ENCODE measurements at regions not wholly inside any gene's neighbourhood (a gene's known extent, or its start where the extent isn't known, plus 50 kb on each side); places are given as distances from the start of the nearest gene placed in this dataset.

DNA sequence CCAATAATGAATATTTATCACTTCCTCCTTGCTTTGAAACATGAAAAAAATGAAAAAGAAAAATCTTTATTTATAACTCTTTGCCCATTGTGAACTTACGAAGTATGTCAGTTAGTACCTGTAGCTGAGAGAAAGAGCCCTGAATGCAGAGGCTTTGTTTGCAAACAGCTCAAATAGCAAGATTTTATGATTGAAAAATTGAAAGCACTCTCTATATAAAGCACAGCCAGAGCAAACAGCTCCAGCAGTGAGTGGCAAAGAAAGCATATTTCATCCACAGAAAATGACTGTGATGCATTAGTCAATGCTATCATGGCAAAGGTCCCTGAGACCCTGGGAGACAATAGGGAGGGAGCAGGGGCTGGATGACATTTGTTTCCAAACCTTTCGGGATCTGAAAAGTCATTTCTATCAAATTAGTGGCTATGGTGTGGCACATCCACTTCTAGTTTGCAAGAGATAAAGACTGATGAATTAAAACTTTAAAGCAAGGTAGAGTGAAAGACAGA is 576.1 kb downstream of the OTOL1 start:
- Mint-ChIP-seq H3K27me3 (no peaks in the 10 kb centered on the region), H3K4me3 (no peak overlapping the region), H3K9me3 (peaks cover 11% of the 10 kb centered on the region), H3K27ac (no peak overlapping the region), H3K4me1 (ENCODE audit: low read depth) (no peaks in the 10 kb centered on the region), H3K36me3 (ENCODE audit: low read depth) (no peaks in the 10 kb centered on the region)

DNA sequence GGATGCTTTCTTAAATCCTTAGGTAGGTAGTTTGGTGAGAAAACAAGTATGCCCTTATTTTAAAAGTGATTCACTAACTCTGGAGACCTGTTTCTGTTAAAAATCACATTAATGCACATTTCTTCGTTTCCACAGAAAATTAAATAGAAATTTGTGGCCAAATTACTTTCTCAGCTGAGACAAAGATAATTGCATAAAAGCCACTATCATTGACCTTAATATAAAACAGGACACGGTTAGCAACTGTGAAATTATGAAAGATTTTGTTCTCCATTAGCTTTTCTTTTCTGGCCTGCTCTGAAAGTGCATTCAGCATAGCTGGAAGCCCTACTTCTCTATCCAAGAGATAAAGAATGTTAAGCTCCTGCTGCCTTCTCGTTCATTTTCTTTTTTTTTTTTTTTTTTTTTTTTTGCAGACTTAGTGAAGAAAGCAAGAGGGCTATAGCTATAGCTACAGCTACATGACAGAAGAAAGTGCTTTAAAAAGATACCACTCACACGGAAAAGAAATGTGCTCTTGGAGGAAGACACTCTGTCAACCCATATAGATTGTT is 576.9 kb downstream of the OTOL1 start:
- Mint-ChIP-seq H3K27me3 (no peaks in the 10 kb centered on the region), H3K9me3 (peaks cover 17% of the 10 kb centered on the region), H3K4me3 (no peak overlapping the region), H3K36me3 (ENCODE audit: low read depth) (no peaks in the 10 kb centered on the region), H3K27ac (no peak overlapping the region), H3K4me1 (ENCODE audit: low read depth) (no peaks in the 10 kb centered on the region)

DNA sequence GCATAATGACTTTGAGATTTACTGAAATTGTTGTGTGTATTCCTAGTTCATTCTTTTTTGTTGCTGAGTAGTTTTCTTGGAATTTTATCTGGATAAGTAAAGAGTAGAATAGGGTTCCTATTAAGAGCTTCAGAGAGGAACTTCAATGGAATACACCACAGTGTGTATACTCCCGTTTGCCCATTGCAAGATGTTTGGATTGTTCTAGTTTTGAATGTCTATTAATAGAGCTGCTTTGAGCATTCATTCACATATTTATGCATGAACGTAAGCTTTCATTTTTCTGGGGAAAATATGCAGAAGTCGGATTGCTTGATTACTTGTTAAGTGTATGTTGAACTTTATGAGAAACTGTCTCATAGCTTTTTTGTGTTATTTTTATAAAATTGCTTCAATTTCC is 580.5 kb downstream of the OTOL1 start:
- no peaks in the 10 kb centered on the region for H3K36me3 Mint-ChIP-seq (ENCODE audit: low read depth)
- H3K9me3 Mint-ChIP-seq, result peaks cover 11% of the 10 kb centered on the region
- H3K27ac Mint-ChIP-seq, result no peak overlapping the region
- no peak overlapping the region for H3K4me3 Mint-ChIP-seq
- H3K4me1 Mint-ChIP-seq (ENCODE audit: low read depth), result no peaks in the 10 kb centered on the region
- H3K27me3 Mint-ChIP-seq, result no peaks in the 10 kb centered on the region

DNA sequence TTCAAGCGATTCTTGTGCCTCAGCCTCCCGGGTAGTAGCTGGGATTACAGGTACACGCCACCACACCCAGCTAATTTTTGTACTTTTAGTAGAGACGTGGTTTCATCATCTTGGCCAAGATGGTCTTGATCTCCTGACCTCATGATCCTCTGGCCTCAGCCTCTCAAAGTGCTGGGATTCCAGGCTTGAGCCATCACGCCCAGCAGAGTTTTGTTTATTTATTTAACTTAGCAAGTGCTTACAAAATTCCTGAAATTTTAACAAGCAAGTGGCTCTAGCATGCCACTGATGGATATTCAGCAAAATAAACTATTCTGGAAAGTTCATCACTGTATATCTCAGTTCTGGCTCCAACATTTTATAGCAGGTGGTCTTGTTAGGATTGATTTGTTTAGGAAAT is 585.9 kb downstream of the OTOL1 start:
- H3K36me3 Mint-ChIP-seq (ENCODE audit: low read depth), result no peaks in the 10 kb centered on the region
- H3K4me1 Mint-ChIP-seq (ENCODE audit: low read depth), result no peaks in the 10 kb centered on the region
- H3K27me3 Mint-ChIP-seq, result no peaks in the 10 kb centered on the region
- no peak overlapping the region for H3K4me3 Mint-ChIP-seq
- H3K9me3 Mint-ChIP-seq, result peaks cover 8% of the 10 kb centered on the region
- no peak overlapping the region for H3K27ac Mint-ChIP-seq

DNA sequence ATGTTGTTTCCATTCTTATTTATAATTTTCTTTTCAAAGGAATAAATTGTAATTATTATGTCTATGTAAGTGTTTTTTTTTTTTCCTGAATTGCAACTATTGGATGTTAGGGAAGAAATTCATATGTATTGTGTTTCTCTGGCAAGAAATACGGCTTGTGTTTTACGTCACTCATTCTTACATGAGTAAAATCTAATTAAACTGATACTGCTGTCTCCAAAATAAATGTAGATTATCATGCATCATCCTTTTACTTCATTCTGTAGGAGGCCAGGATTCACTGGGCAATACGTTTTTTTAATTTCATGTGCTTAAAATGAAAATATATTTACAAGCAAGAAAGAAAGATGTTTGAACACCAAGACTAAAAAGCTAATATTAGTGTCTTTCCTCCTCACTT is 590.8 kb downstream of the OTOL1 start:
- Mint-ChIP-seq H3K9me3 (peaks cover 4% of the 10 kb centered on the region), H3K4me3 (no peak overlapping the region), H3K36me3 (ENCODE audit: low read depth) (no peaks in the 10 kb centered on the region), H3K4me1 (ENCODE audit: low read depth) (no peaks in the 10 kb centered on the region), H3K27ac (no peak overlapping the region), H3K27me3 (no peaks in the 10 kb centered on the region)

DNA sequence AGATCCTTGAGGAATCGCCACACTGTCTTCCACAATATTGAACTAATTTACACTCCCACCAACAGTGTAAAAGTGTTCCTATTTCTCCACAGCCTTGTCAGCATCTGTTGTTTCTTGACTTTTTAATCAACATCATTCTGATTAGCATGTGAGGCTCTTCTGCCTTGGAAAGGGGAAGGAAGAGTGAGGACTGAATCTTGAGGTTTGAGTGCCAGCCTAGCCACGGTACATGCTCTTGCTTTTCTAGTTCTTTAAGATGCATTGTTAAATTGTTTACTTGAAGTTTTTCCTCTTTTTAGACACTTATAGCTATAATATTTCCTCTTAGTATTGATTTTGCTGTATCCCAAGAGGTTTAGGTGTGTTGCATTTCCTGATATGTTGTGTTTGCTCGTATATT is 596.1 kb downstream of the OTOL1 start:
- Mint-ChIP-seq H3K4me1 (ENCODE audit: low read depth) (no peaks in the 10 kb centered on the region), H3K4me3 (no peak overlapping the region), H3K36me3 (ENCODE audit: low read depth) (no peaks in the 10 kb centered on the region), H3K9me3 (peaks cover 13% of the 10 kb centered on the region), H3K27ac (no peak overlapping the region), H3K27me3 (no peaks in the 10 kb centered on the region)

DNA sequence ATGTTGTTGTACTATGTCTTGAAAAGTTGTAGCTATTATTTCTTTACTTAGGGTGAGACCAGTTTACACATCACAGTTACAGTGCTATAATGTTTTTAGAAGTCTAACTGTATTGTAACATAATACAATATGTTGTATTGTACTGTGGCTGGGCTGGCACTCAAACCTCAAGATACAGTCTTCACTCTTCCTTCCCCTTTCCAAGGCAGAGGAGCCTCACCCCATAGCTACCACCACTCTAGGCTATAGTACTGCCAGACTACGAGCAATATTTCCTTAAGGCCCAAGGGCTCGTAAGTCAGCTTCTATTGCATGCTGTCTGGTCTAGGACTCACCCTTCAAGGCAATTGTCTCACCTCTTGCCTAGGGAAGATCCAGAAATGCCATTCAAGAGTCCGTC is 597.7 kb downstream of the OTOL1 start:
- H3K9me3 Mint-ChIP-seq, result peaks cover 13% of the 10 kb centered on the region
- no peaks in the 10 kb centered on the region for H3K4me1 Mint-ChIP-seq (ENCODE audit: low read depth)
- H3K27ac Mint-ChIP-seq, result no peak overlapping the region
- H3K27me3 Mint-ChIP-seq, result no peaks in the 10 kb centered on the region
- H3K36me3 Mint-ChIP-seq (ENCODE audit: low read depth), result no peaks in the 10 kb centered on the region
- no peak overlapping the region for H3K4me3 Mint-ChIP-seq

DNA sequence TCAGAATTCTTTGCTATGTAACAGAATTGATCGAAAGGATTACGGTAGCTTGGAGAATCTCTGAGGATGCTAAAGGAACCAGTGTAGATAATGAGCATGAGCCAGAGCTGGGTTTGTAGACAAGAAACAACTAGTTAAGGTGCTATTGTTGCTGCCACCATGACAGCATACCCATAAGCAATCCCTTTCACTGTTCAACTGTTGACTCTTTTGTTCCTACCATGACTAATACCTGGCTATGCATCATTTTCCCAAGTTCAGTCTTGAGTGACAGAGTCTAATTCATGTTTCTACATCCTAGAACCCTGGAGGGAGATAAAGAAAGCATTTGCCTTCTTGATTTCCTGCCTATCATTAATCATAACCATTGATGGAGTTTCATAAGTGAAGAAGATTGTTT is 600.3 kb downstream of the OTOL1 start:
- Mint-ChIP-seq H3K36me3 (ENCODE audit: low read depth) (no peaks in the 10 kb centered on the region), H3K4me3 (no peak overlapping the region), H3K4me1 (ENCODE audit: low read depth) (no peaks in the 10 kb centered on the region), H3K27me3 (no peaks in the 10 kb centered on the region), H3K9me3 (peaks cover 12% of the 10 kb centered on the region), H3K27ac (no peak overlapping the region)

DNA sequence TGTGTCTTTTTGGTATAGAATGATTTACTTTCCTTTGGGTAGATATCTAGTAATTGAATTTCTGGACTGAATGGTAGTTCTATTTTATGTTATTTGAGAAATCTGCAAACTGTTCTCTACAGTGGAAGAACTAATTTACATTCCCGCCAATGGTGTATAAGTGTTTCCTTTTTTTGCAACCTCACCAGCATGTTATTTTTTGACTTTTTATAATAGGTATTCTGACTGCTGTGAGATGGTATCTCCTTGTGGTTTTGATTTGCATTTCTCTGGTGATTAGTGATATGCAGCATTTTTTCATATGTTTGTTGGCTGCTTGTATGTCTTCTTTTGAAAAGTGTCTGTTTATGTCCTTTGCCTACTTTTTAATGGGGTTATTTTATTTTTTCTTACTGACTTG is 607.2 kb downstream of the OTOL1 start:
- Mint-ChIP-seq H3K27ac (no peak overlapping the region), H3K36me3 (ENCODE audit: low read depth) (no peaks in the 10 kb centered on the region), H3K4me3 (no peak overlapping the region), H3K27me3 (no peaks in the 10 kb centered on the region), H3K9me3 (peaks cover 8% of the 10 kb centered on the region), H3K4me1 (ENCODE audit: low read depth) (no peaks in the 10 kb centered on the region)

DNA sequence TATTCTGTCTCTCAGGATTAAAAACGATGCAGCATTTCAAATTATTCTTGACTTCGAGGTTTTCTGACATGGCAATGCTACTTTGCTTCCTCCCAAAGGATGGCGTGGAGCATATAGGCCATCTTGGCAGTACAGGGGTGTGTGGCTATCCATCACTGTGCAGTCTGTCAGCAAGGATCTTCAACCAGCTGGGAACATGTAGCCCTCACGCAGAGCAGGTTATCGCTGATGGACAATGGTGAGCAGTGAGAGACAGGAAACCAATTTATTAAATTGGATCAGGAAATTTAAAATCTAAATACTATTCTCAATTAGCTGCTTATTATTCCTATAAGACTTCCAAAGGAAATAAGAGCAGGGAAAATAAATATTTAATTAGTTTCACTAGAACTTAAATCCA is 615.3 kb downstream of the OTOL1 start:
- no peaks in the 10 kb centered on the region for H3K4me1 Mint-ChIP-seq (ENCODE audit: low read depth)
- H3K27ac Mint-ChIP-seq, result no peak overlapping the region
- peaks cover 3% of the 10 kb centered on the region for H3K9me3 Mint-ChIP-seq
- no peaks in the 10 kb centered on the region for H3K27me3 Mint-ChIP-seq
- H3K4me3 Mint-ChIP-seq, result no peak overlapping the region
- H3K36me3 Mint-ChIP-seq (ENCODE audit: low read depth), result no peaks in the 10 kb centered on the region

DNA sequence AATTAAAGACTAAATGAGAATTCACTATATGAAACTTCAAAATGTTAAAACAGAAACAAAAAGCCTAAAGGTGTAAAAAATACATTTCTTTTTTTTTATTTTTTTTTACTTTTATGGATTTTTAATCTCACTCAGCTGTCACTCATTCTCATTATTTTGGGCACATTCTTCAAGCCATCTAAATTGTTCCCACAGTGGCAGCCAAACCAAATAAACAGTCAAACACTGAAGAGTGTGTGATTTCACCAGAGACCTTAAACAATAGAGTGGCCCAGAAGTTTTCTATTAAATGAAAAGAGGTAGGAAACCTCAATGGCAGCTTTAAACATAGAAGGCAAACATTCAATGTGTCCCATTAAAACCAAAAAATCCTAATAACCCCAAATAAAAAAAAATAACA is 616.1 kb downstream of the OTOL1 start:
- H3K36me3 Mint-ChIP-seq (ENCODE audit: low read depth), result no peaks in the 10 kb centered on the region
- H3K27ac Mint-ChIP-seq, result no peak overlapping the region
- H3K4me3 Mint-ChIP-seq, result no peak overlapping the region
- peaks cover 3% of the 10 kb centered on the region for H3K9me3 Mint-ChIP-seq
- no peaks in the 10 kb centered on the region for H3K4me1 Mint-ChIP-seq (ENCODE audit: low read depth)
- no peaks in the 10 kb centered on the region for H3K27me3 Mint-ChIP-seq

DNA sequence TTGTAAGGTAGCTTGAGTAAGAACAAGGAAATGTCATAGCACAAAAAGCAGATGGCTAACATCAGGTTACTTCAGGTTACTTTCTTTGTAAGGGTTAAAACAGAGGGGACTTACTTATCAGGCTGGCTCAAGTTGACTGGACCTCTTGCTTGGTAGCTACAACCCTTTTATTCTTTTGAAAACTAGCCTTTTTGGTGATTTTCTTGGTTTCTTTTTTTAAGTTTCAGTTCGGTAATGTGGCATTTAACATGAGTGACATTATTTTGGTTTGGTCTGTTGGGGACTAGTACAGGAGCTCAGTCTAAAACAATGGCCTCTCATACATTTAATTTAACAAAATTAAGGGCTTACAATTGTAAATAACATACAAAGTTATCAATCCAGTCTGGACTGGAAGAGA is 621.4 kb downstream of the OTOL1 start:
- H3K4me3 Mint-ChIP-seq, result no peak overlapping the region
- H3K27ac Mint-ChIP-seq, result no peak overlapping the region
- H3K36me3 Mint-ChIP-seq (ENCODE audit: low read depth), result no peaks in the 10 kb centered on the region
- H3K4me1 Mint-ChIP-seq (ENCODE audit: low read depth), result no peaks in the 10 kb centered on the region
- H3K9me3 Mint-ChIP-seq, result peaks cover 7% of the 10 kb centered on the region
- no peaks in the 10 kb centered on the region for H3K27me3 Mint-ChIP-seq

DNA sequence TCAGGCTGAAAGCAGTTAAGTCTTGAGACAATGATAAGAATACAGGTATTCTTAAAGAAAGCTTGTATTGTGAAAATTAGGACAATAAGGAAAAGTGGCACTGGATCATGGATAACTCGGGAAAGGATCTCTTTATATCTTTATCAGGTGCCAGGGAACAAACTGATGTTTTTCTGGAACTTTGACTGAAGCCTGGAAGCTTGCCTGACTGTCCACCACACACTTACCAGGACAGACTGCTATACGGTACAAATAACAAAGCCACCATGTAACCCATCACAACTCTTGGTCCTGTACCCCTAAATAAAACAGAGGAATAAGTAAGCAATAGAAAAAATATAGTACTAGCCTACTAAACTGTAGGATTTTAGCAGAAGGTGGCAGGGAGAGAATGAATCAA is 623.0 kb downstream of the OTOL1 start:
- H3K36me3 Mint-ChIP-seq (ENCODE audit: low read depth), result no peaks in the 10 kb centered on the region
- no peaks in the 10 kb centered on the region for H3K27me3 Mint-ChIP-seq
- H3K4me3 Mint-ChIP-seq, result no peak overlapping the region
- no peak overlapping the region for H3K27ac Mint-ChIP-seq
- H3K4me1 Mint-ChIP-seq (ENCODE audit: low read depth), result no peaks in the 10 kb centered on the region
- H3K9me3 Mint-ChIP-seq, result peaks cover 5% of the 10 kb centered on the region

DNA sequence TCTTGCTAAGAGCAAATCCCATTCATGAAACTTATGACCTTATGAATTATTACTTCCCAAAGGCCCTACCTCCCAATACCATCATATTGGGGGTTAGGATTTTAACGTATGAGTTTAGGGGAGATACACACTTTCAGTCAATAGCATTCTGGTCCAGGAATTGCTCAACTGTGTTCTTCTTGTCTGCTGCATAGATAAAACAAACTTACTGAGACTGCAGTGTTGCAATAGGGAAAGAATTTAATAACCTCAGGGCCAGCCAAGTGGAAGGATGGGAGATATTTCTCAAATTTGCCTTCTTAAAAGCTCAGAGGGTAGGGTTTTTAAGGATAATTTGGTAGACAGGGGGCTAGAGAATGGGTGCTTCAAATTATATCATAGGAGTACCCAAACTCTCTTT is 625.8 kb downstream of the OTOL1 start:
- no peaks in the 10 kb centered on the region for H3K4me1 Mint-ChIP-seq (ENCODE audit: low read depth)
- no peaks in the 10 kb centered on the region for H3K36me3 Mint-ChIP-seq (ENCODE audit: low read depth)
- H3K9me3 Mint-ChIP-seq, result peaks cover 4% of the 10 kb centered on the region
- H3K4me3 Mint-ChIP-seq, result no peak overlapping the region
- no peak overlapping the region for H3K27ac Mint-ChIP-seq
- H3K27me3 Mint-ChIP-seq, result no peaks in the 10 kb centered on the region

DNA sequence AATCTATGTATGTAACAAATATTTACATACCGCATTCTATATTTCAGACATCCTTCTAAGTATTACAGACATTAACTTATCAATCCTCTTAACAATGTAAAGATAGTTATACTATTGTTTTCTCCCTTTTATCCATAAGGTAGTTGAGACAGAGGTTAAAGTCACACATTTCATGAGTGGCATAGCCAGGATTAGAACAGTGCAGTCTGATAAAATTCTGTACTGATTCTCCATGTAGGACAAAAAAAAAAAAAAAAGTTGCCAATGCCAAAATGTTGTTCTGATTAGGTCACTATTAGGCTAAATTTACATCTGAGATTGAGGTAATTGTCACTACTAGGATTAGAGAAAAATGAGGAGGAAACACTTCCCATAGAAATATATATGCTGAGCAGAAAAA is 629.2 kb downstream of the OTOL1 start:
- Mint-ChIP-seq H3K27me3 (no peaks in the 10 kb centered on the region), H3K9me3 (peaks cover 4% of the 10 kb centered on the region), H3K4me1 (ENCODE audit: low read depth) (no peaks in the 10 kb centered on the region), H3K27ac (no peak overlapping the region), H3K36me3 (ENCODE audit: low read depth) (no peaks in the 10 kb centered on the region), H3K4me3 (no peak overlapping the region)

DNA sequence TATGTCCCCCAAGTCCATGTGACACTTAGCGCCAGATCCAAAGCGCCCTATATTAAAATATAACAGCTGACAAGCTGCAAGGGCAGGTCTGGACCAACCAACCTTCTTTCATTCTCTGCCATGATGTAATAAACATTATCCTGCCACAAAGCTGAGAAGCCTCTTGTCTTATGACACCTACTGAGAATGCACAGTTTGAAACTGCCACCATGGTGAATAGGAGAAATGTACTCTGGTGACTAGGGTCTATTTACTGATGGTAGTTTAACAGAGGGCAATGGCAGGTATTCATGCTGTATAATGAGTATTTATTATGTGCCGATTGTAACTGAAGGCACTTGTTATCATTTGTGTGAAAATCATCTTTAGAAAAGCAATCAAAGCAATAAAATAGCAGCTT is 634.0 kb downstream of the OTOL1 start:
- H3K27me3 Mint-ChIP-seq, result no peaks in the 10 kb centered on the region
- H3K27ac Mint-ChIP-seq, result no peak overlapping the region
- no peaks in the 10 kb centered on the region for H3K4me1 Mint-ChIP-seq (ENCODE audit: low read depth)
- no peak overlapping the region for H3K4me3 Mint-ChIP-seq
- no peaks in the 10 kb centered on the region for H3K36me3 Mint-ChIP-seq (ENCODE audit: low read depth)
- H3K9me3 Mint-ChIP-seq, result no peaks in the 10 kb centered on the region
